HFF-Myc (cell line): ENCODE measurements at regions not wholly inside any gene's neighbourhood (a gene's known extent, or its start where the extent isn't known, plus 50 kb on each side); places are given as distances from the start of the nearest gene placed in this dataset.
"Not testable (repeated sequence)": the region's sequence is repeated elsewhere in the genome, so short reads cannot be mapped to it uniquely, and the experiment has no call there.

Source experiments
- DNase-seq: peaks from one replicate; pipeline ENCODE4 v3.0.0-alpha.2; 2011; ENCODE audit warnings: low read depth; ENCODE audit errors: extremely low read depth
- H3K4me3 ChIP-seq: replicated peaks from 2 replicates; pipeline ENCODE4 v1.5.1; 2011; ENCODE audit warnings: low read depth, mild to moderate bottlenecking, control low read depth, low read length
- TF ChIP-seq, protein P1 (sequence below): IDR thresholded peaks from 2 replicates; pipeline ENCODE4 v1.5.1; 2012; ENCODE audit warnings: mild to moderate bottlenecking, low read depth, low read length, control low read depth; ENCODE audit errors: missing control alignments

- DNase-seq, H3K4me3 ChIP-seq: not testable (repeated sequence)
These were observed 415.0 kb downstream of the RPIA start for GRCh38 chr2:89106369-89107019.

DNA sequence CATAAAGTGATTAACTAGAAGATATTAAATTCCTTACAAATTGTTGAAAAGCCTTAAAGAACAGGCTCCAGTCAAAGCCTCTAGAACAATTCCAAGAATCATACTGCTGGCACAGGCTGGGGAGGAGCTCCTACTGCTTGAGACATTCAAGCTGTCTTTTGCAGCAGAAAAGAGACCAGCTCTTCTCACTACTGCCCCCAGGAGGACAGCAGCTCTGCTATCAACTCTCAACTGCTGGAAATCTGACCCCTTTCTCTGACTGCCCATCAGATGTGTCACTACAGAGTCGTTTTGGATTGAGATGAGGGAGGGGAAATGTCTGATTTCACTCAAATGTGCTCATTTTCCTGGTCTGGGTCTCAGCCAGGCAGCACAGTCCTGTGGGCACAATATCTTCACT, 421.0 kb downstream of the RPIA start:
- TF ChIP-seq, protein P1, sequence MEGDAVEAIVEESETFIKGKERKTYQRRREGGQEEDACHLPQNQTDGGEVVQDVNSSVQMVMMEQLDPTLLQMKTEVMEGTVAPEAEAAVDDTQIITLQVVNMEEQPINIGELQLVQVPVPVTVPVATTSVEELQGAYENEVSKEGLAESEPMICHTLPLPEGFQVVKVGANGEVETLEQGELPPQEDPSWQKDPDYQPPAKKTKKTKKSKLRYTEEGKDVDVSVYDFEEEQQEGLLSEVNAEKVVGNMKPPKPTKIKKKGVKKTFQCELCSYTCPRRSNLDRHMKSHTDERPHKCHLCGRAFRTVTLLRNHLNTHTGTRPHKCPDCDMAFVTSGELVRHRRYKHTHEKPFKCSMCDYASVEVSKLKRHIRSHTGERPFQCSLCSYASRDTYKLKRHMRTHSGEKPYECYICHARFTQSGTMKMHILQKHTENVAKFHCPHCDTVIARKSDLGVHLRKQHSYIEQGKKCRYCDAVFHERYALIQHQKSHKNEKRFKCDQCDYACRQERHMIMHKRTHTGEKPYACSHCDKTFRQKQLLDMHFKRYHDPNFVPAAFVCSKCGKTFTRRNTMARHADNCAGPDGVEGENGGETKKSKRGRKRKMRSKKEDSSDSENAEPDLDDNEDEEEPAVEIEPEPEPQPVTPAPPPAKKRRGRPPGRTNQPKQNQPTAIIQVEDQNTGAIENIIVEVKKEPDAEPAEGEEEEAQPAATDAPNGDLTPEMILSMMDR = peak; percentile 19
- not testable (repeated sequence) for DNase-seq

DNA sequence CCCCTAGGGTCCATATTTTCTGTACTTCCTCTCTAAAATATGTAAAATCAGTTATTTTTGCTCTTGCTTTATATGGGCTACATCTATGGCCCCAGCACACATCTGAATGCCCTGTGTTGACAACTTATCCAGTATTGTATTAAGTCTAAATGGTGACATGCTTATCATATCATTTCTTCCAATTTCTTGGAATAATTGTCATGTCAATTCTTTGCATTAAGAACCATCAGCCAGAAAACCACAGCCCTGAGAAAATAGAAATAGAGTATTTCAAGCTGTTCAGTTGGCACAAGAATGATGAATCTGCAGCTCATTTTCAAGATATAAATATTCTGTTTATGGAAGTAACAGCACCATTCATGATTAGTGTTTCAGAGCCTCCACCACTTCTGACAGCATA, 421.8 kb downstream of the RPIA start:
- H3K4me3 ChIP-seq, DNase-seq: not testable (repeated sequence)

More for the DNA sequence above, 421.0 kb downstream of the RPIA start:
- not testable (repeated sequence) for H3K4me3 ChIP-seq

DNA sequence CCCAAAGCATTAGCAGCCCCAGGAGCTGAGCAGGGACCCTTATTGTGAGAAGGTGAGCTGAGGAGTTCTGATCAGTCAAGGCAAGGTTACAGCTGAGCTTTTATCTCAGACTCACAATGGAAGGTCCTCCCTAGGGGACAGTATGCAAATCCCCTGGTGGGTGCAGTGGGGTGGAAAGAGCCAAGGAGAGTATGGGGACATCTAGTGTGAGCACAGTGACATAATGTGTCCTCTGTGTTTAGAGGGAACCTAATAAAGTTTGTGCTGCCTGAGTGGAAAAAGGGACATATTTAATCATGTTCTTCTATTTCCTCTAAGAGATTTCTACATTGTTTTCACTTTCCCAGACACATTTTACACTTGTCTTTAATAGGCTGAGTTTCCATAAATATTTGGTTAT, 438.0 kb downstream of the RPIA start:
- DNase-seq, H3K4me3 ChIP-seq: not testable (repeated sequence)

DNA sequence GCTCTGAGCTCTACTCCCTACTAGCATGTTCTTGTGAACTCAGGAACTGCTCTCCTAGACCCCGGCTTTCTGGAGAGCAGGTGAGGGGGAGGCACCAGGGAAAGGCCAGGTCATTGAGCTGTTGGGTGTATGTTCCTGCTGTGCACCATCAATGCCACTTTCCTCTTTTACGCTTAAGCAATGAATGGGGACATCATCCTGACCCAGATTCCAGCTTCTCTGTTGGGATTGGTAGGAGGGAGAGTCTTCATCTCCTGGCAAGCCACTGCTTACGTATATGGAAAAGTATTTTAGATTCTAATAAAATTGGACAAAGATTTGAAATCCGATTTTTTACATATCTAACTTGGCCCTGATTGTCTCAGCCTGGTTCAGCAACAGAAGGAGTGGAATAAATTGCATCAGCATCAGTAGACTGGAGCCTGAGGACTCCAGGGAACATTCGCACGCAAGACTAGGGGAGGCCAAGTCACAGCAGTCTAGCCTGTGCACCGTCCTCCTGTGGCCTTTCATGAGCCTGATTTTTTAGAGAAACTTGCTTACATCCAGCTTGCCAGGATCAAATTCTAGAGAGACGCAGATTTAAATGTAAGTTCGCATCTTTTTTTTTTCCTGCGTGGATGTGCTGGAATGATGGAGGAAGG, 439.3 kb downstream of the RPIA start:
- H3K4me3 ChIP-seq, DNase-seq: not testable (repeated sequence)

GRCh38 chr2:89142959-89143358, 451.5 kb downstream of the RPIA start:
- not testable (repeated sequence) for DNase-seq, H3K4me3 ChIP-seq

GRCh38 chr2:89145342-89145741, 453.9 kb downstream of the RPIA start:
- not testable (repeated sequence) for DNase-seq

GRCh38 chr2:89148256-89148655, 456.8 kb downstream of the RPIA start:
- not testable (repeated sequence) for DNase-seq, H3K4me3 ChIP-seq

More at GRCh38 chr2:89145342-89145741, 453.9 kb downstream of the RPIA start:
- not testable (repeated sequence) for H3K4me3 ChIP-seq

- H3K4me3 ChIP-seq, DNase-seq: not testable (repeated sequence)
These were observed 460.2 kb downstream of the RPIA start for GRCh38 chr2:89151699-89152098.

DNA sequence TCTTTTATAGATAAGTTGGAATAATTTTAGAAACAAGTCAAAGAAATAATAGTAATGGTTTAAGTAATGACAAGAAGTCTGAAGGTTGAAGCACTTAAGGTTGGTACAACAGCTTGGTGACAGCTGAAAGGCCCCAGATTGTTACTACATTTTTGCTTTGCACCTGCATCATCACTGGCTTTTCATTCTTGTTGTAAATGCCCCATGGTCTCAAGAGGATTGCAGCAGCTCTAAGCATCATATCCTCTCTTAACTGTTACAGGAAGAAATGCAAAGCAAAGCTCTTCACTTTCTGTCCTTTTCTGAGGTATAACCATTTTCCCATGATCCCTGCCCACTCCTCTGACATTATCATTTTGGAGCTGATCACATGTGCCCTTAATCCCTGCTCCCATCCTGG, 461.0 kb downstream of the RPIA start:
- DNase-seq, H3K4me3 ChIP-seq: not testable (repeated sequence)

DNA sequence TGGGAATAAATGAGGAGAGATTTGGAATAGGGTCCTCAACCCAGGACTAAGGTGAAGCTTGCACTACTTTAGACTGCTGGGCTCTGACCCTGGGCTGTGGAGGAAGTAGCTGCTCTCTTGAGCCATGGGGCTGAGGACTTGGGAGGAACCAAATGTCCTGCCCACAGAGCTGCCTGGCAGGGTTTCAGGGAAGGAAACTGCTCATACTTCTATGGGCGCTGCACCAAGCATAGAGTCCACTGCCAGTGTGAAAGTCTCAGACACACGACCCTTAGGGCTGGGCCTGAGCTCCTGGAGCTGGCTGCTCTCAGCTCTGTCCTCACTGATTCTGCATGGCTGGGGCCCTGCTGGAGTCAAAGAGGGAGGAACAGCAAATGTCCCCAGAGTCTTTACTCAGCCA, 461.7 kb downstream of the RPIA start:
- H3K4me3 ChIP-seq, DNase-seq: not testable (repeated sequence)

- DNase-seq, H3K4me3 ChIP-seq: not testable (repeated sequence)
- TF ChIP-seq, protein P1 = peak; percentile 18
These were observed 462.8 kb downstream of the RPIA start for GRCh38 chr2:89154247-89154682.
